GM12891 (cell line): ENCODE measurements at regions not wholly inside any gene's neighbourhood (a gene's known extent, or its start where the extent isn't known, plus 50 kb on each side); places are given as distances from the start of the nearest gene placed in this dataset.

Source experiments
- POLR2A ChIP-seq: IDR thresholded peaks from 2 replicates; pipeline ENCODE4 v1.6.1; 2011; ENCODE audit warnings: low read depth, low read length, control low read depth
- POLR2AphosphoS5 ChIP-seq: IDR thresholded peaks from 2 replicates; pipeline ENCODE4 v1.6.1; 2011; ENCODE audit warnings: low read depth, low read length, control low read depth
- TAF1 ChIP-seq: IDR thresholded peaks from 2 replicates; pipeline ENCODE4 v1.6.1; 2011; ENCODE audit warnings: low read depth, low read length, control low read depth

DNA sequence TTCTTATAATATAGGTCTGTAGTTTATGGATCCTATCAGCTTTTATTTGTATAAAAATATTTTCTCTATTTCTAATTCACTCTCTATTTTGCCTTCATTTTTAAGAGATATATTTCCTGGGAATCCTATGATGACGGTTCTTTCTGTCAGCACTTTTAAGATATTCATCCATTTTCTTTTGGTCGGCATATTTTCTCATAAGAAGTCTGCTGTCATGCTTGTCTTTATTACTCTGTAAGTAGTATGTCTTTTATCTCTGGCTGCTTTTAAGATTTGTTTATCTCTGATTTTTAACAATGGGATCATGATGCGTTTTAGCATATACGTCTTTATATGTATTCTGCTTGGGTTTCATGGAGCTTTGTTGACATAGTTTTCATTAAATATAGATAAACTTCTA lies 175.5 kb downstream of the SNX19 start:
- TF ChIP-seq POLR2A (no peak), POLR2AphosphoS5 (no peak), TAF1 (no peak)
